Panc1 (cell line): ENCODE measurements at regions not wholly inside any gene's neighbourhood (a gene's known extent, or its start where the extent isn't known, plus 50 kb on each side); places are given as distances from the start of the nearest gene placed in this dataset.

ENCODE experiments used
- ATAC-seq: fragments of 200-7000 bp; cut with Tn5 transposase; 2 replicates; pipeline ENCODE4 v1.9.1; 2020; ENCODE audit warnings: mild to moderate bottlenecking, moderate library complexity
- BruUV-seq: library from RNA; stranded (reverse); fragments of 400-500 nt; replicated peaks from 2 replicates; lab custom pipeline; 2021; lab: Mats Ljungman, UMichigan
- CTCF ChIA-PET: fragments of 300-600 bp; sonication (Branson Sonifier 250); formaldehyde crosslinking; loops from one replicate; lab custom pipeline; 2022; ENCODE audit warnings: antibody characterized with exemption; lab: Charles Lee
- POLR2A ChIA-PET: fragments of 300-600 bp; sonication (Branson Sonifier 250); formaldehyde crosslinking; loops from one replicate; lab custom pipeline; 2022; ENCODE audit warnings: antibody characterized with exemption; lab: Charles Lee
- DNase-seq: peaks from one replicate; pipeline ENCODE4 v3.0.0-alpha.2; 2010; ENCODE audit warnings: low read depth, low spot score
- H3K27ac ChIP-seq: 2 replicates; pipeline ENCODE4 v1.5.1; 2011; ENCODE audit warnings: mild to moderate bottlenecking, low read length, inconsistent platforms
- H3K27me3 ChIP-seq: fragments of 200-500 bp; sonication (Bioruptor generic); 2 replicates; pipeline ENCODE4 v1.6.0; 2014; ENCODE audit warnings: low read length, inconsistent platforms; ENCODE audit not compliant: control insufficient read depth, insufficient read depth
- H3K36me3 ChIP-seq: fragments of 200-500 bp; sonication (Bioruptor generic); 2 replicates; pipeline ENCODE4 v1.5.1; 2014; ENCODE audit warnings: inconsistent platforms, mild to moderate bottlenecking, low read length, moderate library complexity; ENCODE audit not compliant: control insufficient read depth, insufficient read depth
- H3K4me1 ChIP-seq: 2 replicates; pipeline ENCODE4 v1.5.1; 2011; ENCODE audit warnings: inconsistent platforms, mild to moderate bottlenecking, low read length, moderate library complexity; ENCODE audit not compliant: control insufficient read depth, insufficient read depth
- H3K4me3 ChIP-seq, 2 experiments: 2 replicates each; pipeline ENCODE4 v1.5.1; 2011 to 2012; ENCODE audit warnings: low read depth in 2 of 2, low read length in 2 of 2, mild to moderate bottlenecking in 2 of 2, inconsistent platforms in 1 of 2, moderate library complexity in 1 of 2
- H3K9me3 ChIP-seq: fragments of 200-500 bp; sonication (Bioruptor generic); 2 replicates; pipeline ENCODE4 v1.5.1; 2014; ENCODE audit warnings: low read depth, mild to moderate bottlenecking, inconsistent platforms, low read length, moderate library complexity; ENCODE audit not compliant: control insufficient read depth, insufficient read depth
- POLR2AphosphoS5 ChIP-seq: IDR thresholded peaks from 2 replicates; pipeline ENCODE4 v1.6.1; 2012; ENCODE audit warnings: mild to moderate bottlenecking, low read depth, low read length, moderate library complexity
- REST ChIP-seq, 2 experiments: IDR thresholded peaks; 2 replicates each; pipeline ENCODE4 v1.6.1; 2011 to 2012; ENCODE audit warnings: low read depth in 2 of 2, control low read depth in 1 of 2, low read length in 1 of 2, mild to moderate bottlenecking in 1 of 2, moderate library complexity in 1 of 2; ENCODE audit not compliant: insufficient read depth in 1 of 2
- SIN3A ChIP-seq: IDR thresholded peaks from 2 replicates; pipeline ENCODE4 v1.6.1; 2012; ENCODE audit warnings: low read depth, mild to moderate bottlenecking, low read length, moderate library complexity, borderline replicate concordance; ENCODE audit not compliant: insufficient read depth
- TCF7L2 ChIP-seq: IDR thresholded peaks from 2 replicates; pipeline ENCODE4 v1.6.1; 2011; ENCODE audit warnings: mild to moderate bottlenecking, low read depth, low read length, inconsistent platforms
- in situ Hi-C: cut with HindIII; loops from 2 replicates; pipeline ENCODE4 v1.10.0; 2016; ENCODE audit warnings: low sequenced_read_pairs, low pct_unique_long_range_greater_than_20kb
- intact Hi-C: fragments of 100-400 bp; cut with micrococcal nuclease; formaldehyde crosslinking; loops from one replicate; pipeline ENCODE4 v1.10.0; 2022; ENCODE audit not compliant: unreplicated experiment
- TF ChIP-seq, protein P1 (sequence below): fragments of 450-650 bp; IDR thresholded peaks from 2 replicates; pipeline ENCODE4 v1.5.1; 2017; ENCODE audit warnings: mild to moderate bottlenecking

DNA sequence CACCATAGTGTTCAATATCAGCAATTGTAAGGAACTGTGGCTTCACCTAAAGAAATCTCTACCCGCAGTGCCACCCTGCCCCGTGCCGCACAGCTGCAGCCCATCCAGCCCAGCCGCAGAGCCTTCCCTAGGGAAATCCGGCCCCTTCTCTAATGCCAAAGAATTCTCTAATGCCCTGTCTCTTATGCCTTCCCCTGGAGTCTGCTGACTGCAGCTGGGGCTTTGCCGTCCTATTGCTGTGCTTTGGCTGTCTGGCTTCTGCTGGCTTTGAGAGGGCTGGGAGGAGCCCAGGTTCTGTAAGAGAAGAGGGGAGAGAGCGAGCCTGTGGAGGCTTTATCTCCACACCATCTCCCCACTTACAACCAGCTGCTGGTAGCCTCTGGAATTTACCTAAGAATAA is 85.9 kb upstream of the HELT start:
- no peaks in the 10 kb centered on the region for H3K9me3 ChIP-seq
- no peaks in the 10 kb centered on the region for H3K4me1 ChIP-seq
- in situ Hi-C loops, result no loop called here
- no peaks in the 10 kb centered on the region for H3K36me3 ChIP-seq
- DNase-seq, result no peak
- peaks cover 3% of the 10 kb centered on the region; the same call in 1 of the 2 replicates for H3K27me3 ChIP-seq
- H3K4me3 ChIP-seq, result no peak overlapping the region
- TF ChIP-seq POLR2AphosphoS5, result no peak
- TF ChIP-seq, protein P1, sequence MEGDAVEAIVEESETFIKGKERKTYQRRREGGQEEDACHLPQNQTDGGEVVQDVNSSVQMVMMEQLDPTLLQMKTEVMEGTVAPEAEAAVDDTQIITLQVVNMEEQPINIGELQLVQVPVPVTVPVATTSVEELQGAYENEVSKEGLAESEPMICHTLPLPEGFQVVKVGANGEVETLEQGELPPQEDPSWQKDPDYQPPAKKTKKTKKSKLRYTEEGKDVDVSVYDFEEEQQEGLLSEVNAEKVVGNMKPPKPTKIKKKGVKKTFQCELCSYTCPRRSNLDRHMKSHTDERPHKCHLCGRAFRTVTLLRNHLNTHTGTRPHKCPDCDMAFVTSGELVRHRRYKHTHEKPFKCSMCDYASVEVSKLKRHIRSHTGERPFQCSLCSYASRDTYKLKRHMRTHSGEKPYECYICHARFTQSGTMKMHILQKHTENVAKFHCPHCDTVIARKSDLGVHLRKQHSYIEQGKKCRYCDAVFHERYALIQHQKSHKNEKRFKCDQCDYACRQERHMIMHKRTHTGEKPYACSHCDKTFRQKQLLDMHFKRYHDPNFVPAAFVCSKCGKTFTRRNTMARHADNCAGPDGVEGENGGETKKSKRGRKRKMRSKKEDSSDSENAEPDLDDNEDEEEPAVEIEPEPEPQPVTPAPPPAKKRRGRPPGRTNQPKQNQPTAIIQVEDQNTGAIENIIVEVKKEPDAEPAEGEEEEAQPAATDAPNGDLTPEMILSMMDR, result no peak
- TF ChIP-seq TCF7L2, result no peak
- no peak for TF ChIP-seq REST (IDR thresholded peaks at IDR 0.05; ENCODE audit: insufficient read depth in 1 of 2, low read depth in 2 of 2, low read length in 1 of 2)
- TF ChIP-seq SIN3A, result no peak
- BruUV-seq, result no TSS peak
- intact Hi-C loops, result no loop called here
- no peak overlapping the region for H3K27ac ChIP-seq
- ChIA-PET POLR2A (no interaction called here), CTCF (no interaction called here)
- no peak for ATAC-seq

DNA sequence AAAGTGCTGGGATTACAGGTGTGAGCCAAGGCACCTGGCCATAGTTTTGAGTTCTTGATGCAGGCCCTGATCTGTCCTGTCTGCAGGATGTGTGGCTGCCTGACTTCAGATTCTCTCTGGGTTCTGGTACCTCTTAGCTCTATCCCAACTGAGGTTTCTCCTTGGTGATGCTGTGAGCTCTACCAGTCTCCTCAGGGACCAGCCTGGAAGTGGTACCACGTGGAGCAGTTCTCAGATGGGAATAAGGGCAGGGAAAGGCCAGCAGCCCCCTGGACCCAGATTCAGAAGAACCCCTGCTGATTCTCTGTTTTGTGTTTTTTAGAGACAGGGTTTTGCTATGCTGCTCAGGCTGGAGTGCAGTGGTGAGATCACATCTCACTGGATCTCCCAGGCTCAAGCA is 85.0 kb upstream of the HELT start:
- ChIA-PET POLR2A (no interaction called here), CTCF (no interaction called here)
- Histone ChIP-seq H3K27ac (no peak overlapping the region), H3K4me1 (no peaks in the 10 kb centered on the region), H3K36me3 (no peaks in the 10 kb centered on the region), H3K4me3 (no peak overlapping the region), H3K9me3 (no peaks in the 10 kb centered on the region), H3K27me3 (peaks cover 3% of the 10 kb centered on the region; the same call in 1 of the 2 replicates)
- no TSS peak for BruUV-seq
- TF ChIP-seq, protein P1, result no peak
- TF ChIP-seq TCF7L2 (no peak), SIN3A (no peak)
- in situ Hi-C loops, result no loop called here
- intact Hi-C loops, result no loop called here
- no peak for DNase-seq
- ATAC-seq, result no peak
